ENCODE measurements at regions not wholly inside any gene's neighbourhood (a gene's known extent, or its start where the extent isn't known, plus 50 kb on each side); places are given as distances from the start of the nearest gene placed in this dataset.

DNA sequence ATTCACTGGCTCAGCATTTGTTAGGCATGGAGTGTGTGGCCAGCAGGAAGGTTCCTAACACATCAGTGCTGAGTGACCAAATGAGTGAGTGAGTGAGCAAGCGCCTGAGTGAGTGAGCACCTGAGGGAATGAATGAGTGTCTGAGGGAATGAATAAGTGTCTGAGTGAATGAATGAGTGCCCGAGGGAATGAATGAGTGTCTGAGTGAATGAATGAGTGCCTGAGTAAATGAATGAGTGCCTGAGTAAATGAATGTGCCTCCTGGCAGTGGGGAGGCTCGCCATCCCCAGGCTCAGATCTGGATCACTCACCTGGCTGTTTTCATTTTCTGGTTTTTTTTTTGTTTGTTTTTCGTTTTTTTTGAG, 52.1 kb upstream of the TCF20 start:
- H3K36me3 Mint-ChIP-seq (ENCODE audit: unreplicated experiment) = no peaks in the 10 kb centered on the region
- peaks cover 14% of the 10 kb centered on the region for H3K9me3 Mint-ChIP-seq (ENCODE audit: unreplicated experiment)
- no peak for DNase-seq
- H3K4me1 Mint-ChIP-seq (ENCODE audit: low read depth, unreplicated experiment) = peaks cover 28% of the 10 kb centered on the region
- TF ChIP-seq, protein P1, sequence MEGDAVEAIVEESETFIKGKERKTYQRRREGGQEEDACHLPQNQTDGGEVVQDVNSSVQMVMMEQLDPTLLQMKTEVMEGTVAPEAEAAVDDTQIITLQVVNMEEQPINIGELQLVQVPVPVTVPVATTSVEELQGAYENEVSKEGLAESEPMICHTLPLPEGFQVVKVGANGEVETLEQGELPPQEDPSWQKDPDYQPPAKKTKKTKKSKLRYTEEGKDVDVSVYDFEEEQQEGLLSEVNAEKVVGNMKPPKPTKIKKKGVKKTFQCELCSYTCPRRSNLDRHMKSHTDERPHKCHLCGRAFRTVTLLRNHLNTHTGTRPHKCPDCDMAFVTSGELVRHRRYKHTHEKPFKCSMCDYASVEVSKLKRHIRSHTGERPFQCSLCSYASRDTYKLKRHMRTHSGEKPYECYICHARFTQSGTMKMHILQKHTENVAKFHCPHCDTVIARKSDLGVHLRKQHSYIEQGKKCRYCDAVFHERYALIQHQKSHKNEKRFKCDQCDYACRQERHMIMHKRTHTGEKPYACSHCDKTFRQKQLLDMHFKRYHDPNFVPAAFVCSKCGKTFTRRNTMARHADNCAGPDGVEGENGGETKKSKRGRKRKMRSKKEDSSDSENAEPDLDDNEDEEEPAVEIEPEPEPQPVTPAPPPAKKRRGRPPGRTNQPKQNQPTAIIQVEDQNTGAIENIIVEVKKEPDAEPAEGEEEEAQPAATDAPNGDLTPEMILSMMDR (IDR thresholded peaks at IDR 0.05; ENCODE audit: partially characterized antibody, unreplicated experiment) = no peak
- peak overlapping the region; percentile 69 for H3K4me3 Mint-ChIP-seq (ENCODE audit: unreplicated experiment)
- peaks cover 13% of the 10 kb centered on the region for H3K27me3 Mint-ChIP-seq (ENCODE audit: unreplicated experiment)
- H3K27ac Mint-ChIP-seq (ENCODE audit: unreplicated experiment) = peak overlapping the region; percentile 96

DNA sequence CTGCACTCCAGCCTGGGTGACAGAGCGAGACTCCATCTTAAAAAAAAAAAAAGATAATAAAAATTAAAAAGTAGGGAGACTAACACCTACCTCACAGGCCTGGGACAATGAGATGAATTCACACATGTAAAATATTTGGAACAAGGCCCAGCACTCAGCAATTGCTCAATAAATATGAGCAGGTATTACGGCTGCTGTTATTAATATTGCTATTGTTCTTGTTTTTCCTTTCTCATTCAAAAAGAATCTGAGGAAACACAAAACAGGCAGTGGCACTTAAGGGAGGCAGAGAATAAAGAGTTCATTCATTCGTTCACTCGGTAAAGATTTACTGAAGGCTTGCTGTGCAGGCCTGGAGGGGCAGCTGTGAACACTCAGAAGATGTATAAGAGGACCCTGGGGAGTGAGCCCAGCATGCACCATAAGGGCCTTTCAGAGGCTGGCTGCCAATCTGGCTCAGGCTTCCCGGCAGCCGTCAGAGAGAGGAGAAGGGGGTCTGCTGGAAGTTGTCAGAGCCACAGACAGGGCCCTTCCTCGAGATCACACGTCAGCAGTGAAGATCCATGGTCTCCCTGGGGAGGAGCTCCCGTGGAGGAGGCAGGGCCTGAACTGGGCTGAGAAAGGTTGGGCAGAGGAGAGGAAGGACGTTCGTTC, 51.6 kb upstream of the TCF20 start:
- Mint-ChIP-seq H3K27me3 (ENCODE audit: unreplicated experiment) (peaks cover 13% of the 10 kb centered on the region), H3K27ac (ENCODE audit: unreplicated experiment) (peak overlapping the region; percentile 96), H3K9me3 (ENCODE audit: unreplicated experiment) (peaks cover 16% of the 10 kb centered on the region), H3K4me1 (ENCODE audit: low read depth, unreplicated experiment) (peaks cover 30% of the 10 kb centered on the region), H3K36me3 (ENCODE audit: unreplicated experiment) (no peaks in the 10 kb centered on the region), H3K4me3 (ENCODE audit: unreplicated experiment) (peak overlapping the region; percentile 69)
- TF ChIP-seq, protein P1 (IDR thresholded peaks at IDR 0.05; ENCODE audit: partially characterized antibody, unreplicated experiment) = no peak
- peak; percentile 85 for DNase-seq

- H3K4me3 Mint-ChIP-seq (ENCODE audit: unreplicated experiment) = no peak overlapping the region
- no peak for DNase-seq
- no peak overlapping the region for H3K27ac Mint-ChIP-seq (ENCODE audit: unreplicated experiment)
- TF ChIP-seq, protein P1 (IDR thresholded peaks at IDR 0.05; ENCODE audit: partially characterized antibody, unreplicated experiment) = no peak
- H3K9me3 Mint-ChIP-seq (ENCODE audit: unreplicated experiment) = peaks cover 19% of the 10 kb centered on the region
- H3K4me1 Mint-ChIP-seq (ENCODE audit: low read depth, unreplicated experiment) = peaks cover 35% of the 10 kb centered on the region
- no peaks in the 10 kb centered on the region for H3K36me3 Mint-ChIP-seq (ENCODE audit: unreplicated experiment)
- H3K27me3 Mint-ChIP-seq (ENCODE audit: unreplicated experiment) = peaks cover 17% of the 10 kb centered on the region
Measured at GRCh38 chr22:42320443-42321416, 50.3 kb upstream of the TCF20 start.

All from glutamatergic neuron (in vitro differentiated cells).